Ovary (tissue), 7 donors: ENCODE measurements at regions not wholly inside any gene's neighbourhood (a gene's known extent, or its start where the extent isn't known, plus 50 kb on each side); places are given as distances from the start of the nearest gene placed in this dataset.

Experiments used
- DNase-seq, 5 donors: peaks; one replicate each; pipeline ENCODE4 v3.0.0-alpha.2; 2019 to 2020
- H3K27ac ChIP-seq, 2 donors: fragments of 200-600 bp; one replicate each; pipeline versions ENCODE4 v1.5.1 to v1.8.0; 2019 to 2022
- H3K27me3 ChIP-seq: fragments of 200-600 bp; one replicate; pipeline ENCODE4 v1.8.0; 2022
- H3K36me3 ChIP-seq: fragments of 200-600 bp; sonication (generic); one replicate; pipeline ENCODE4 v1.5.1; 2019
- H3K4me1 ChIP-seq: one replicate; pipeline ENCODE4 v1.8.1; 2013; ENCODE audit warnings: mild to moderate bottlenecking, moderate library complexity; ENCODE audit not compliant: insufficient read depth
- H3K4me3 ChIP-seq: fragments of 200-600 bp; sonication (generic); one replicate; pipeline ENCODE4 v1.5.1; 2017
- H3K9me3 ChIP-seq, 2 donors: fragments of 200-600 bp in 1 of 2; sonication (generic) in 1 of 2; one replicate each; pipeline versions ENCODE4 v1.5.1 to v1.8.1; 2013 to 2019; ENCODE audit warnings: mild to moderate bottlenecking in 1 of 2, moderate library complexity in 1 of 2
- EP300 ChIP-seq: sonication (generic); formaldehyde crosslinking; IDR thresholded peaks from one replicate; pipeline ENCODE4 v1.6.1; 2017; ENCODE audit warnings: antibody characterized with exemption
- POLR2A ChIP-seq: fragments of 450-650 bp; IDR thresholded peaks from one replicate; pipeline ENCODE4 v1.6.1; 2017; ENCODE audit warnings: antibody characterized with exemption, mild to moderate bottlenecking, moderate library complexity
- WGBS, 3 donors: extraction: QIAGEN DNeasy Blood & Tissue Kit in 1 of 3; methylation state at CpG; one replicate each; pipeline versions ENCODE4 v1.1.5 to v1.1.7; 2013 to 2017; 5-methylcytosine and 5-hydroxymethylcytosine counted together
- intact Hi-C, 4 donors: fragments of 100-400 bp; cut with DNase I; formaldehyde crosslinking; loops; one replicate each; pipeline versions ENCODE4 v1.11.0 to v1.15.1; 2022 to 2023
- TF ChIP-seq, protein P1 (sequence below), 3 donors: fragments of 450-650 bp in 2 of 3; fragments of 200-600 bp in 1 of 3; IDR thresholded peaks; one replicate each; pipeline versions ENCODE4 v1.5.1 to v1.8.0; 2016 to 2022; ENCODE audit warnings: antibody characterized with exemption in 3 of 3, mild to moderate bottlenecking in 1 of 3
- donor health status: DM: no; HTN: no; CAD: no; lungs with moderate emphysema.
- donor health status: DM: no; HTN: no; CAD: no.
- donor health status: Bipolar disorder and iron deficiency.
- donor health status: DM: no; HTN: no; CAD: no.
- donor health status: DM: yes; HTN: yes; CAD: no.

DNA sequence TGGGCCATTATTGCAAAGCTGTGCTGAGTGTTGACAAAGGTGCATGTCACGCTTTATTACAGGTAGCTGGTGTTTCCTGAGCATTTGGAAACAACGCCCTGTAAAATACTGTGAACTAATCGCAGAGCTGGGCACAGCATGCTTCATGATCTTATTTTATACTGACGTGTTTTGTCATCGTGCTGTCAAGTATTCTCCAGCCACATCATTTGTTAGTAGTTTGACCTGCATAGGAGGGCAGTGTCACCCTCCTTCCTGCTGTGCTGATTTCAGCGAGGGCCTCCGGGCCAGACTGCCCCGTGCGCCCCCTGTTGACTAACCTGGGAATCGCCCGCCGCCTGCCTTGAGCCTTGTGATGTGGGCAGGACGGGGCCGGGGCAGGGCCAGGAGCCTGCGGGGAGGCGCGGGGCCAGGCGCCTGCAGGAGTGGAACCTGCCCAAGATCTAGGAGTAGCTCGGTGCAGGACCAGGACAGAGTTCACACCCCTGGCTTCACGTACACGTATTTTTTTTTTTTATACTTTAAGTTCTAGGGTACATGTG, 820.7 kb downstream of the KCNJ18 start:
- Histone ChIP-seq H3K9me3 (no peaks in the 10 kb centered on the region), H3K4me1 (no peaks in the 10 kb centered on the region), H3K4me3 (no peak overlapping the region), H3K27ac (no peak overlapping the region), H3K27me3 (no peaks in the 10 kb centered on the region), H3K36me3 (no peaks in the 10 kb centered on the region)
- intact Hi-C loops: no loop called here
- DNase-seq: no peak
- 70 to 77% (median 75%) methylated on average over 21 of the region's 21 CpGs for WGBS, 3 donors
- TF ChIP-seq, protein P1, sequence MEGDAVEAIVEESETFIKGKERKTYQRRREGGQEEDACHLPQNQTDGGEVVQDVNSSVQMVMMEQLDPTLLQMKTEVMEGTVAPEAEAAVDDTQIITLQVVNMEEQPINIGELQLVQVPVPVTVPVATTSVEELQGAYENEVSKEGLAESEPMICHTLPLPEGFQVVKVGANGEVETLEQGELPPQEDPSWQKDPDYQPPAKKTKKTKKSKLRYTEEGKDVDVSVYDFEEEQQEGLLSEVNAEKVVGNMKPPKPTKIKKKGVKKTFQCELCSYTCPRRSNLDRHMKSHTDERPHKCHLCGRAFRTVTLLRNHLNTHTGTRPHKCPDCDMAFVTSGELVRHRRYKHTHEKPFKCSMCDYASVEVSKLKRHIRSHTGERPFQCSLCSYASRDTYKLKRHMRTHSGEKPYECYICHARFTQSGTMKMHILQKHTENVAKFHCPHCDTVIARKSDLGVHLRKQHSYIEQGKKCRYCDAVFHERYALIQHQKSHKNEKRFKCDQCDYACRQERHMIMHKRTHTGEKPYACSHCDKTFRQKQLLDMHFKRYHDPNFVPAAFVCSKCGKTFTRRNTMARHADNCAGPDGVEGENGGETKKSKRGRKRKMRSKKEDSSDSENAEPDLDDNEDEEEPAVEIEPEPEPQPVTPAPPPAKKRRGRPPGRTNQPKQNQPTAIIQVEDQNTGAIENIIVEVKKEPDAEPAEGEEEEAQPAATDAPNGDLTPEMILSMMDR (IDR thresholded peaks at IDR 0.05): no peak
- TF ChIP-seq EP300 (no peak), POLR2A (no peak)

DNA sequence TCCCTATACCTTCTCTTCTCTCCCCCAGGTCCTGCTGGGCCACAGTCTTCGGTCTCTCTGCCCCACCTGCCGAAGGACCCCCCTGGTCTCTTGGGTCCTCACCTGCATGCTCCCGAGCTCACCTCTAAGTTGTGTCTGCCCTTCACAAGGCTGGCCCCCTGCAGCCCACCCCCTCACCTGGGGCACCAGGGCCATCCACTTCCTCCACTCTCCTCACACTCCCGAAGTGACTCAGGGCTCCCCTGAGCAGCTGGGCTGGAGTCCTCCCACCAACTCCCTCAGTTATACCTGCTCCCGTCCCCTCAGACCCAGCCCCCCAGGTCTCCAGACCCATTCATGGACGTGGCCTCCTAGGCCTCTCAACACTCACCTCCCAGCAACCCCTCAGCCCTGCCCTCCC, 822.0 kb downstream of the KCNJ18 start:
- Histone ChIP-seq H3K4me1 (no peaks in the 10 kb centered on the region), H3K36me3 (no peaks in the 10 kb centered on the region), H3K4me3 (no peak overlapping the region), H3K27me3 (no peaks in the 10 kb centered on the region), H3K9me3 (no peaks in the 10 kb centered on the region), H3K27ac (no peak overlapping the region)
- TF ChIP-seq EP300 (no peak), POLR2A (no peak)
- TF ChIP-seq, protein P1 (IDR thresholded peaks at IDR 0.05): no peak
- intact Hi-C loops: no loop called here
- WGBS, 3 donors: 65 to 70% (median 68%) methylated on average over 6 of the region's 6 CpGs
- no peak for DNase-seq

DNA sequence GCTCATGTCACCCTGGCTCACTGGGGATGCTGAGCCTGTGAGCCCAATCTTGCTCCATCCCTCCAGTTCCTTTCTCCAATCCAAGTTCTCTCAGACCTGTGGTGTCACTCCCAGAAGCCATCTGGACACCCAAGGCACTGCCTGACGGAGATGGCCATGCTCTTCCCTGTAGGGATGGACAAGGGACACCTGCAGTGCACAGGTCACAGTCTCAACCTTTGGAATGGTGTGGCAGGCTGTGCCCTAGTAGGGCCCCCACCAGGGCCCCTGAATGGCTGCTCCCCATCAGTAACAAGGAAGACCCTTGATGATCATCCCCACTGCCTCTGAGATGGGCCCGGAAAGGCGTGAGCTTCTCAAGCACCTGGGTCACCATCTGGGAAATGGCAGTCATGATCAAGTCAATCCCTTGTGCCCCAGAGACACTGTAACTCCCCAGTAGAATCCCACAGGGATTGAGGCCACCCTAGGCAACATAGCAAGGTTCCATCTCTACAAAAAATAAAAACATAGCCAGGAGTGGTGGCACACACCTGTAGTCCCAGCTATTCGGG, 822.5 kb downstream of the KCNJ18 start:
- no peaks in the 10 kb centered on the region for H3K27me3 ChIP-seq
- no peaks in the 10 kb centered on the region for H3K4me1 ChIP-seq
- no peak overlapping the region for H3K4me3 ChIP-seq
- H3K9me3 ChIP-seq: no peaks in the 10 kb centered on the region
- TF ChIP-seq, protein P1 (IDR thresholded peaks at IDR 0.05): no peak
- no peak for TF ChIP-seq EP300
- TF ChIP-seq POLR2A: no peak
- no peak overlapping the region for H3K27ac ChIP-seq
- 77 to 85% (median 78%) methylated on average over 4 of the region's 4 CpGs for WGBS, 3 donors
- intact Hi-C loops: no loop called here
- DNase-seq: no peak
- H3K36me3 ChIP-seq: no peaks in the 10 kb centered on the region

- no peaks in the 10 kb centered on the region for H3K9me3 ChIP-seq
- DNase-seq: no peak
- no peak overlapping the region for H3K4me3 ChIP-seq
- no peaks in the 10 kb centered on the region for H3K36me3 ChIP-seq
- 38 to 50% (median 43%) methylated on average over 5 of the region's 5 CpGs for WGBS, 3 donors
- intact Hi-C loops: no loop called here
- H3K27me3 ChIP-seq: no peaks in the 10 kb centered on the region
- TF ChIP-seq EP300: no peak
- TF ChIP-seq POLR2A: no peak
- TF ChIP-seq, protein P1 (IDR thresholded peaks at IDR 0.05): no peak
- H3K4me1 ChIP-seq: no peaks in the 10 kb centered on the region
- H3K27ac ChIP-seq: no peak overlapping the region
Measured at GRCh38 chr17:22515599-22515998, 823.3 kb downstream of the KCNJ18 start.
